K562 (cell line): ENCODE measurements at regions not wholly inside any gene's neighbourhood (a gene's known extent, or its start where the extent isn't known, plus 50 kb on each side); places are given as distances from the start of the nearest gene placed in this dataset.
A peak's percentile ranks its signal among the peaks of the same experiment; 100 is the strongest.

Source experiments
- ATAC-seq: fragments of 200-7000 bp; cut with Tn5 transposase; 3 replicates; pipeline ENCODE4 v1.9.1; 2020; ENCODE audit warnings: moderate library complexity
- BruUV-seq: library from RNA; stranded (reverse); fragments of 400-500 nt; replicated peaks from 2 replicates; lab custom pipeline; 2021; lab: Mats Ljungman, UMichigan
- CTCF ChIA-PET: fragments of 300-600 bp; formaldehyde crosslinking; extraction: SDS; loops from one replicate; lab custom pipeline; 2021; ENCODE audit warnings: low intra/inter-chr PET ratio; lab: Yijun Ruan, JAX
- POLR2A ChIA-PET: fragments of 300-600, 350-650 bp; sonication (Branson Sonifier 250); formaldehyde crosslinking; extraction: SDS; loops from one replicate; lab custom pipeline; 2021; ENCODE audit warnings: antibody characterized with exemption, inconsistent platforms; lab: Yijun Ruan, JAX
- DNase-seq, 4 experiments: peaks; one replicate each; pipeline versions ENCODE4 v3.0.0 to v3.0.0-alpha.2; 2011 to 2018; ENCODE audit warnings: low spot score in 3 of 4, mixed read lengths in 3 of 4; ENCODE audit errors: extremely low read depth in 1 of 4
- FAIRE-seq: peaks from 2 replicates; lab custom pipeline; 2011; peaks lifted over from hg19 to GRCh38; lab: Jason Lieb, UNC
- H2AFZ ChIP-seq: 2 replicates; pipeline ENCODE4 v1.6.0; 2011; ENCODE audit warnings: low read depth, low read length, control low read depth, inconsistent platforms
- H3K27ac ChIP-seq: fragments of 200-600 bp; 3 replicates; pipeline ENCODE4 v1.8.0; 2011; ENCODE audit warnings: low read depth, mild to moderate bottlenecking, control low read depth, inconsistent platforms, low read length, moderate library complexity, mixed read lengths; ENCODE audit errors: extremely low read depth
- H3K27me3 ChIP-seq, 2 experiments: fragments of 300-600 bp in 1 of 2; 2 replicates in 1 of 2; 3 replicates in 1 of 2; pipeline versions ENCODE4 v1.6.0 to v1.8.0; 2011; ENCODE audit warnings: inconsistent platforms in 2 of 2, low read length in 2 of 2, mild to moderate bottlenecking in 1 of 2, mixed read lengths in 1 of 2, moderate library complexity in 1 of 2; ENCODE audit not compliant: control insufficient read depth in 2 of 2, insufficient read depth in 2 of 2
- H3K36me3 ChIP-seq: fragments of 300-600 bp; 3 replicates; pipeline ENCODE4 v1.8.0; 2011; ENCODE audit warnings: mild to moderate bottlenecking, low read length, inconsistent platforms; ENCODE audit not compliant: control insufficient read depth, insufficient read depth
- H3K4me1 ChIP-seq, 2 experiments: fragments of 200-600 bp in 1 of 2; replicated peaks in 1 of 2; 2 replicates in 1 of 2; 3 replicates in 1 of 2; pipeline versions ENCODE4 v1.5.1 to v1.8.0; 2011; ENCODE audit warnings: inconsistent platforms in 2 of 2, low read length in 2 of 2, mild to moderate bottlenecking in 1 of 2, mixed read lengths in 1 of 2, moderate library complexity in 1 of 2; ENCODE audit not compliant: control insufficient read depth in 2 of 2, insufficient read depth in 2 of 2
- H3K4me2 ChIP-seq: 2 replicates; pipeline ENCODE4 v1.6.1; 2011; ENCODE audit warnings: low read length, control low read depth, inconsistent platforms, mixed read lengths; ENCODE audit not compliant: insufficient read depth
- H3K4me3 ChIP-seq: fragments of 200-600 bp; sonication (generic), shearing (Covaris generic); 2 replicates; pipeline ENCODE4 v1.5.1; 2016; ENCODE audit warnings: control low read depth, inconsistent platforms
- H3K79me2 ChIP-seq: fragments of 200-600 bp; 3 replicates; pipeline ENCODE4 v1.8.0; 2011; ENCODE audit warnings: low read length, inconsistent platforms; ENCODE audit not compliant: control insufficient read depth, insufficient read depth
- H3K9ac ChIP-seq, 2 experiments: 2 replicates each; pipeline versions ENCODE4 v1.6.0 to v1.6.1; 2011; ENCODE audit warnings: low read depth in 2 of 2, low read length in 2 of 2, control low read depth in 1 of 2, inconsistent platforms in 1 of 2, mild to moderate bottlenecking in 1 of 2, mixed read lengths in 1 of 2; ENCODE audit not compliant: insufficient read depth in 1 of 2
- H3K9me1 ChIP-seq: one replicate; pipeline ENCODE4 v1.6.0; 2011; ENCODE audit warnings: inconsistent platforms, mild to moderate bottlenecking, low read length, moderate library complexity; ENCODE audit not compliant: control insufficient read depth, insufficient read depth
- H3K9me3 ChIP-seq: replicated peaks from 2 replicates; pipeline ENCODE4 v1.5.1; 2011; ENCODE audit warnings: low read depth, low read length, inconsistent platforms; ENCODE audit not compliant: control insufficient read depth, insufficient read depth
- H4K20me1 ChIP-seq: replicated peaks from 2 replicates; pipeline ENCODE4 v1.6.1; 2011; ENCODE audit warnings: low read length, inconsistent platforms, mixed read lengths; ENCODE audit not compliant: control insufficient read depth, insufficient read depth
- ATF1 ChIP-seq, 2 experiments: fragments of 450-650 bp in 1 of 2; IDR thresholded peaks; 2 replicates each; pipeline ENCODE4 v1.6.1; 2016; ENCODE audit warnings: missing compliant biosample characterization in 1 of 2, missing genetic modification characterization in 1 of 2
- CHD2 ChIP-seq: IDR thresholded peaks from 2 replicates; pipeline ENCODE4 v1.6.1; 2011; ENCODE audit warnings: low read depth, low read length
- CSDE1 ChIP-seq, 2 experiments: fragments of 450-650 bp; IDR thresholded peaks; 2 replicates each; pipeline ENCODE4 v1.6.1; 2016; ENCODE audit warnings: mild to moderate bottlenecking in 1 of 2
- CXXC5 ChIP-seq: fragments of 250-450 bp; sonication (Bioruptor Pico); IDR thresholded peaks from 2 replicates; pipeline ENCODE4 v1.8.0; 2022; ENCODE audit warnings: inconsistent platforms, mild to moderate bottlenecking, moderate library complexity
- HNRNPLL ChIP-seq: fragments of 200-400 bp; formaldehyde crosslinking; IDR thresholded peaks from 2 replicates; pipeline ENCODE4 v1.6.1; 2017; ENCODE audit warnings: low read length, low read depth, mild to moderate bottlenecking; ENCODE audit not compliant: poor library complexity, severe bottlenecking
- ILK ChIP-seq: fragments of 450-650 bp; IDR thresholded peaks from 2 replicates; pipeline ENCODE4 v1.6.1; 2016; ENCODE audit warnings: missing genetic modification characterization, low read depth, mild to moderate bottlenecking, missing compliant biosample characterization, moderate library complexity, borderline replicate concordance
- LARP7 ChIP-seq: fragments of 450-650 bp; IDR thresholded peaks from 2 replicates; pipeline ENCODE4 v1.6.1; 2016
- MYNN ChIP-seq, 2 experiments: sonication (generic); formaldehyde crosslinking in 1 of 2; IDR thresholded peaks; 2 replicates each; pipeline versions ENCODE4 v1.5.0 to v1.6.1; 2016 to 2020; ENCODE audit warnings: antibody characterized with exemption in 1 of 2, missing genetic modification reagents in 1 of 2
- NR1H2 ChIP-seq: sonication (generic); formaldehyde crosslinking; IDR thresholded peaks from 2 replicates; pipeline ENCODE4 v1.4.0; 2020; ENCODE audit warnings: mild to moderate bottlenecking, missing genetic modification reagents
- PHF20 ChIP-seq: fragments of 450-650 bp; IDR thresholded peaks from 2 replicates; pipeline ENCODE4 v1.6.1; 2018; ENCODE audit not compliant: partially characterized antibody
- PKNOX1 ChIP-seq: fragments of 450-650 bp; IDR thresholded peaks from 2 replicates; pipeline ENCODE4 v1.6.1; 2016
- SFPQ ChIP-seq: fragments of 200-400 bp; formaldehyde crosslinking; IDR thresholded peaks from 2 replicates; pipeline ENCODE4 v1.6.1; 2017; ENCODE audit warnings: mild to moderate bottlenecking, low read depth, low read length, moderate library complexity
- SRSF3 ChIP-seq: fragments of 200-400 bp; formaldehyde crosslinking; IDR thresholded peaks from 2 replicates; pipeline ENCODE4 v1.6.1; 2016; ENCODE audit warnings: mild to moderate bottlenecking, low read length, moderate library complexity; ENCODE audit not compliant: insufficient read depth
- ZNF444 ChIP-seq: fragments of 250-450 bp; sonication (Bioruptor Pico); IDR thresholded peaks from 2 replicates; pipeline ENCODE4 v1.4.0; 2020; ENCODE audit warnings: mild to moderate bottlenecking, moderate library complexity
- WGBS: fragments of 100-300 bp; shearing (Covaris generic); methylation state at CpG from one replicate; pipeline ENCODE4 v1.1.6; 2016; ENCODE audit warnings: low coverage, mixed read lengths; ENCODE audit not compliant: insufficient coverage; ENCODE audit errors: missing lambda C conversion rate; 5-methylcytosine and 5-hydroxymethylcytosine counted together
- in situ Hi-C: fragments of 300-500 bp; cut with MboI; formaldehyde crosslinking; loops from 4 replicates; pipeline ENCODE4 v1.15.0; 2018; ENCODE audit warnings: inconsistent platforms, mixed read lengths
- intact Hi-C: fragments of 100-400 bp; cut with micrococcal nuclease; formaldehyde crosslinking; loops from 2 replicates; pipeline ENCODE4 v1.14.2; 2022

GRCh38 chr12:123076604-123077297, 74.1 kb downstream of the PITPNM2 start:
- Histone ChIP-seq H3K79me2 (no peaks in the 10 kb centered on the region), H3K36me3 (no peaks in the 10 kb centered on the region; the same call in 2 of the 3 replicates), H3K27me3 (no peaks in the 10 kb centered on the region), H3K9me1 (peaks cover 4% of the 10 kb centered on the region), H3K9ac (peak overlapping the region in 1 of 2 experiments; percentile 39; a peak in 1 of 4 replicates), H3K4me1 (peaks cover 13 to 26% of the 10 kb centered on the region in 2 experiments; a peak in 4 of 5 replicates)
- POLR2A ChIA-PET: interaction anchor here (1.0 to 1.4 kb wide), 2 partner anchors 8 to 13 kb away, joined by 3 to 8 read pairs; no protein-coding TSS in a partner anchor
- BruUV-seq: no TSS peak
- WGBS: 39% methylated on average over 11 of the region's 11 CpGs
- TF ChIP-seq NR1H2: no peak
- TF ChIP-seq ZNF444 (CRISPR knock-in tag): no peak
- TF ChIP-seq PHF20: no peak
- no peak for TF ChIP-seq SRSF3
- TF ChIP-seq CSDE1 (IDR thresholded peaks at IDR 0.05): no peak
- TF ChIP-seq LARP7: no peak
- TF ChIP-seq CHD2: no peak
- no peak for TF ChIP-seq ILK (tag)
- no peak for TF ChIP-seq SFPQ
- TF ChIP-seq MYNN (IDR thresholded peaks at IDR 0.05): no peak
- no peak for TF ChIP-seq MYNN (CRISPR knock-in tag; IDR thresholded peaks at IDR 0.05)
- no peak for TF ChIP-seq PKNOX1
- no peak for TF ChIP-seq ATF1 (CRISPR knock-in tag; IDR thresholded peaks at IDR 0.05)
- TF ChIP-seq ATF1 (tag; IDR thresholded peaks at IDR 0.05): no peak
- no peak for TF ChIP-seq CXXC5
- no peak for TF ChIP-seq HNRNPLL
- TF ChIP-seq, all 486 proteins: peak for 0
- FAIRE-seq (peak; percentile 70), DNase-seq (no peak), ATAC-seq (no peak)
- Histone ChIP-seq H3K9me3 (no peaks in the 10 kb centered on the region), H3K4me2 (no peak overlapping the region), H2AFZ (no peak overlapping the region), H3K4me3 (no peak overlapping the region), H3K27ac (no peak overlapping the region), H4K20me1 (peaks cover 9% of the 10 kb centered on the region; the same call in 1 of the 2 replicates)
- CTCF ChIA-PET: no interaction called here
- in situ Hi-C loops (no loop called here), intact Hi-C loops (no loop called here)
